ENCODE measurements at regions not wholly inside any gene's neighbourhood (a gene's known extent, or its start where the extent isn't known, plus 50 kb on each side); places are given as distances from the start of the nearest gene placed in this dataset.

- TF ChIP-seq EZH2 (IDR thresholded peaks at IDR 0.05; ENCODE audit: low read length): no peak
- no peak for TF ChIP-seq CTCF (optimal IDR thresholded peaks at IDR 0.05 in 1 of 3, IDR thresholded peaks at IDR 0.05 in 1 of 3, conservative IDR thresholded peaks at IDR 0.05 in 1 of 3; ENCODE audit: extremely low read depth in 1 of 3, insufficient read depth in 2 of 3, low read length in 3 of 3)
These were observed 216.9 kb downstream of the UXS1 start for GRCh38 chr2:105977212-105977611.
